GM19193 (cell line): ENCODE measurements at regions not wholly inside any gene's neighbourhood (a gene's known extent, or its start where the extent isn't known, plus 50 kb on each side); places are given as distances from the start of the nearest gene placed in this dataset.

Source experiments
- POLR2A ChIP-seq: IDR thresholded peaks from 4 replicates; pipeline ENCODE4 v1.6.1; 2011; ENCODE audit not compliant: insufficient read depth, insufficient read length; ENCODE audit errors: extremely low read depth

- TF ChIP-seq POLR2A: no peak
These were observed 280.2 kb downstream of the TMEM121 start for GRCh38 chr14:105806568-105806967.

- TF ChIP-seq POLR2A: peak; percentile 43
These were observed 291.8 kb downstream of the TMEM121 start for GRCh38 chr14:105817971-105818711.

GRCh38 chr14:105818712-105819005 lies 292.3 kb downstream of the TMEM121 start:
- TF ChIP-seq POLR2A: peak; percentile 16

GRCh38 chr14:105830171-105830570 lies 303.8 kb downstream of the TMEM121 start:
- no peak for TF ChIP-seq POLR2A

GRCh38 chr14:105836160-105836559 lies 309.8 kb downstream of the TMEM121 start:
- TF ChIP-seq POLR2A: peak; percentile 55

- no peak for TF ChIP-seq POLR2A
These were observed 310.3 kb downstream of the TMEM121 start for GRCh38 chr14:105836730-105837129.

- TF ChIP-seq POLR2A: no peak
These were observed 311.1 kb downstream of the TMEM121 start for GRCh38 chr14:105837349-105838063.

GRCh38 chr14:105838107-105838506 lies 311.7 kb downstream of the TMEM121 start:
- no peak for TF ChIP-seq POLR2A

- TF ChIP-seq POLR2A: peak; percentile 44
These were observed 312.4 kb downstream of the TMEM121 start for GRCh38 chr14:105838591-105839424.

- no peak for TF ChIP-seq POLR2A
These were observed 313.3 kb downstream of the TMEM121 start for GRCh38 chr14:105839425-105840265.

GRCh38 chr14:105840266-105841021 lies 314.1 kb downstream of the TMEM121 start:
- TF ChIP-seq POLR2A: no peak

GRCh38 chr14:105841022-105842009 lies 314.9 kb downstream of the TMEM121 start:
- no peak for TF ChIP-seq POLR2A

GRCh38 chr14:105842105-105842504 lies 315.7 kb downstream of the TMEM121 start:
- no peak for TF ChIP-seq POLR2A
